Fibroblast of villous mesenchyme (primary cell): ENCODE measurements at regions not wholly inside any gene's neighbourhood (a gene's known extent, or its start where the extent isn't known, plus 50 kb on each side); places are given as distances from the start of the nearest gene placed in this dataset.
A peak's percentile ranks its signal among the peaks of the same experiment; 100 is the strongest.

Source experiments
- DNase-seq: peaks from one replicate; pipeline ENCODE4 v3.0.0-alpha.2; 2010; ENCODE audit warnings: low read depth
- H3K4me3 ChIP-seq: 2 replicates; pipeline ENCODE4 v1.5.1; 2011; ENCODE audit warnings: low read depth, mild to moderate bottlenecking, low read length
- CTCF ChIP-seq: IDR thresholded peaks from 2 replicates; pipeline ENCODE4 v1.5.1; 2012; ENCODE audit warnings: low read depth, mild to moderate bottlenecking, low read length; ENCODE audit not compliant: insufficient read depth

GRCh38 chr12:124502379-124502778, 65.0 kb downstream of the NCOR2 start:
- no peak overlapping the region for H3K4me3 ChIP-seq
- no peak for DNase-seq
- TF ChIP-seq CTCF: no peak

GRCh38 chr12:124501827-124502226, 65.6 kb downstream of the NCOR2 start:
- no peak for DNase-seq
- no peak for TF ChIP-seq CTCF

GRCh38 chr12:124501112-124501561, 66.3 kb downstream of the NCOR2 start:
- DNase-seq: no peak
- TF ChIP-seq CTCF: no peak
- no peak overlapping the region for H3K4me3 ChIP-seq

More at GRCh38 chr12:124501827-124502226, 65.6 kb downstream of the NCOR2 start:
- no peak overlapping the region for H3K4me3 ChIP-seq

- no peak overlapping the region for H3K4me3 ChIP-seq
- no peak for TF ChIP-seq CTCF
- no peak for DNase-seq
Measured at GRCh38 chr12:124499898-124500244, 67.5 kb downstream of the NCOR2 start.

- TF ChIP-seq CTCF: no peak
- no peak overlapping the region for H3K4me3 ChIP-seq
- no peak for DNase-seq
Measured at GRCh38 chr12:124499190-124499753, 68.1 kb downstream of the NCOR2 start.

- no peak overlapping the region for H3K4me3 ChIP-seq
- DNase-seq: peak; percentile 94
- TF ChIP-seq CTCF: no peak
Measured at GRCh38 chr12:124498275-124499189, 68.9 kb downstream of the NCOR2 start.

- no peak overlapping the region for H3K4me3 ChIP-seq
- no peak for TF ChIP-seq CTCF
- DNase-seq: peak; percentile 92
Measured at GRCh38 chr12:124497658-124498057, 69.8 kb downstream of the NCOR2 start.
